GM19463 (cell line): ENCODE measurements at regions not wholly inside any gene's neighbourhood (a gene's known extent, or its start where the extent isn't known, plus 50 kb on each side); places are given as distances from the start of the nearest gene placed in this dataset.

Experiments
- ATAC-seq: cut with Tn5 transposase; IDR thresholded peaks from one replicate; pipeline ENCODE4 v1.9.1; 2021; ENCODE audit warnings: mild to moderate bottlenecking, moderate library complexity; ENCODE audit not compliant: unreplicated experiment

- ATAC-seq: no peak
These were observed 59.6 kb upstream of the ZNF516 start for GRCh38 chr18:76554547-76555222.

- no peak for ATAC-seq
These were observed 58.9 kb upstream of the ZNF516 start for GRCh38 chr18:76553715-76554546.

- no peak for ATAC-seq
These were observed 53.5 kb upstream of the ZNF516 start for GRCh38 chr18:76548541-76548940.

- ATAC-seq: no peak
These were observed 52.3 kb upstream of the ZNF516 start for GRCh38 chr18:76547296-76547695.

- no peak for ATAC-seq
These were observed 51.4 kb upstream of the ZNF516 start for GRCh38 chr18:76546436-76546835.

GRCh38 chr18:76546088-76546435 lies 51.0 kb upstream of the ZNF516 start:
- ATAC-seq: no peak

- ATAC-seq: no peak
These were observed 50.5 kb upstream of the ZNF516 start for GRCh38 chr18:76545433-76546087.

- no peak for ATAC-seq
These were observed 49.7 kb upstream of the ZNF516 start for GRCh38 chr18:76544511-76545345.
